GM18873 (cell line): ENCODE measurements at regions not wholly inside any gene's neighbourhood (a gene's known extent, or its start where the extent isn't known, plus 50 kb on each side); places are given as distances from the start of the nearest gene placed in this dataset.

Experiments
- ATAC-seq: cut with Tn5 transposase; IDR thresholded peaks from one replicate; pipeline ENCODE4 v1.9.1; 2021; ENCODE audit warnings: mild to moderate bottlenecking, moderate library complexity, moderate number of reproducible peaks; ENCODE audit not compliant: unreplicated experiment, low FRiP score

DNA sequence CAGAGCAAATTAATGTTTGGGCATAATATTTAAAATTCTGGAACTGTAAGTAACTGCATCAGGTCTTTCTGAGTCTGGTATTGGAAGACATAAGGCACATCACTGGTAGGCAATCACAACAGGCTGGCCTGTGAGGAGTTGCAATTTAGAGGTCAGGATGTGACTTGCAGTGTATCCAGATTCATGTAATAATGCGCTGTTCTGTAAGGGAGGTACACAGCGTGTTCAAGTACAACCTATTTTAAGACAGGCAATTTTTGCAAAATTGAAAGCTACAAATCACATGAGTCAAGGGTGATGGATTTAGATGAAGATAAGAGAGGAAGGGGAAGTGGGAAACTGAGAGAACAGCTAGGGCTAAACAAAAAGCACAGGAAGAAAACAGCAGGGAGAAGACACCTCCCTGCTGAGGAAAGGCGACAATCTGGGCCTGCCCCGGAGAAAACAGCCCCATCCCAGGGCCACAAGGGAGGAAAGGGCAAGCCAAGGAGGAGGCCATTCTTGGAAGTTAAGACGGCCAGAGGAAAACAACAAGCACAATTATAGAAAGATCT, 138.1 kb downstream of the LACC1 start:
- ATAC-seq = no peak

DNA sequence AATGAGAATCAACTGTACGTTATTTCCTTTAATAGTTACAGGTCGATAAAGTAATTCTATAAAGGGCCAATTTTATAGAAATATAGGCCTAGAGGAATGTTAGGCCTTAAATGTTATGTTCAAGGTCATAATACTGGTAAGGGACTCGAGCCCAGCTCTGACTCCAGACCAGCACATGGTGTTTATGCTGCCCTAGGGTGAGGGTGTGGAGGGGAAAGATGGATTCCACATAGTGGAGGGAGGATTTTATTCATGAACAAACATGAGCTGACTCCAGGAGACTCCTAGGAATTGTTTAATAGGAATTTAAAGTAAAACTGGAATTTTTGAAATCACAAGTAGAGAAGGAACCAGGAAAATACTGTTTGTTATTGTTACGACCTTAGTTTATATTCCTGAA, 139.9 kb downstream of the LACC1 start:
- ATAC-seq = no peak

DNA sequence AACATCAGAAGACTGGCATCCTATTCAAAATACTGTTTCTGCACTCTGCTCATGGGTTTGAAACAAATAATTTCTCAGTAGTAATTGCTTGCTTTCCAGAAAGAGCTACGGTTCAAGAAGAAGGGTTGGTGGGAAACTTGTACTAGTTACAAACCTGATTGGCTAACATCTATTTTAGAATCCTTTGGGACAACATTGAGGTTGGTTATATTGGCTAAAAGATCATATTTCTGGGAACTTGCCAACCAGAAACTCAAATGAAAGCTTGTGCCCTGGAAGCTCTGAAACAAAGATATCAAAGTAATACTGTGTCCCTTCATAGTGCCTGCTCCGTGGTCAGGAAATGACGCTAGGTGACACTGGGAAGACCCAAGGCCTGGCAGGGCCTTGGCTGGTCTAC, 141.7 kb downstream of the LACC1 start:
- ATAC-seq = no peak

DNA sequence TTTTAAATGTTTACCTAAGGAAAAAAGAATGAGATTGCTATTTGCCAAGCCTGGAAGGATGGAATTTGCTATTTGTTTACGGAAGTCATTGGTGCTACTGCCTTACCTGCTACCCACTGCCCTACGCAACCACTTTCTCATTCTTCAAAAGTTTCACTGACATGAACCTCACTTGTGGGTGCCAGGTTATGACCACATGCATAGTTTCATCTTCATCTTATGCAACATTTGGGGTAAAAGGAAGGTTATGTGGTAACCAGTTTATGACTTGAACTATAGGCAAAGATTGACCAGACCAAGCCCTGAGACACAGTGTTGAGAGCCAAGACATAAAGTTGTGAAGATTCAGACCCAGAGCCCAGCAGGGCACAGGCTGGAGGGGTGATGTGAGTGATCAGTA, 142.5 kb downstream of the LACC1 start:
- ATAC-seq = no peak

DNA sequence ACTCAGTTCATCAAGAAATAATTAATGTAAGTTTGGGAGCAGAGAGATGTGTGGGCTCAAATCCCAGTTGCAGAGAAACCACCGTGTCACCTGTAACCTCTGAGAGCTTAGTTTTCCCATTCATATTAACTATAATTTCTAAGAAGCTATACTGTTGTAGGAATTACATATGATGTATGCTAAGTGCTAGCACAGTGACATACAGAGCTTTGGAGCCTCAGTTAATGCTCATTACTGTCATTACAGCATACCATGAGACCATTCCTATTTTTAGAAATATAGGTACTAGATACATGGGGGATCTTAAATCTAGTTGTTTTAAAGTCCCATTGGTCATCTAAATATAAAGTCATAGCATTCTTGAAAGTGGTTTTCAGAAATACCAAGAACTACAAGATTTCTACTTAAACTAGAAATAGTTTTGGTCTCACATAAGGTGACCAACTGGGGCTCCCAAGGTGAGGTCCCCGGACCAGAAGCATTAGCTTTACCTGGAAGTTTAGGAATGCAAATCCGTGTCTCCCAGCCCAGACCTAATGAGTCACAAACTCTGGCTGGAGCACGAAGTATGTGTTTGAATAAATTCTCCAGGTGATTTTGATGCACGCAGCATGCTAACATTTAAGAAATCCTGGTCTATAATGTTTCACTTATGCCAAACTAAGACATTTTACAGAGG, 144.6 kb downstream of the LACC1 start:
- no peak for ATAC-seq

DNA sequence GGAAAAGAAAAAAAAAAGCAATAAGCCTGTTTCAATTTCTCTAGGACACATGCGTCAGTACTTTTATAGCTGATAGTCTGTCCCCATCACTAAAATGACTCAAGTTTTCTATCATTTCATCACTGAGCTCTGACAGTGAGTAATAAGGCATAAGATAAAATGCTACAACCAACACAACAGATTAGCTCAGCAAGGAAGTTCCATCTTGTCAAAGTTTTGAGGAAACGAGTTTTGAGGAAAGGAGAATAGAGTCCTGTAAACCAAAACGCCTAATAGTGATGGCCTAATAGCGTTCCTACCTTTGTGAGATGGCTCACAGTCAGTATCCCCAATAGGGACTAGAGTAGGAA, 145.1 kb downstream of the LACC1 start:
- ATAC-seq = no peak

DNA sequence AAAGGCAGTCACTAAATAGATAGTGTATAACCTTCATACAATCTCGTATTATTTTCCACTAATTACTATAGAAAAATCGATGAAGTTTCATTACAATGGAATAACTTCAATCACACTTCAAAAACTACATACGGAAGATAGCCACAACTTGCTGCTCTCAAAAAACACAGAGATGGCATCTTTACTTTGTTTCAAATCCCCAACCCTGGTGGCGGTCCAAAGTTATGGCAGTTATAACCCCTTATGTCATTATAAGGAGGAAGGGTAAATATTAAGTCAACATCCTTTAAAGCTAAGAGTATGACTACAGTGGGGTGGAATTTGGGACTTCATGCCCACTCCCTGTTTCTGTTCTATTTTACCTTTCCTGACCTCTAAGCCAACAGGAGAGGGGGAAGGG, 146.5 kb downstream of the LACC1 start:
- ATAC-seq = no peak

DNA sequence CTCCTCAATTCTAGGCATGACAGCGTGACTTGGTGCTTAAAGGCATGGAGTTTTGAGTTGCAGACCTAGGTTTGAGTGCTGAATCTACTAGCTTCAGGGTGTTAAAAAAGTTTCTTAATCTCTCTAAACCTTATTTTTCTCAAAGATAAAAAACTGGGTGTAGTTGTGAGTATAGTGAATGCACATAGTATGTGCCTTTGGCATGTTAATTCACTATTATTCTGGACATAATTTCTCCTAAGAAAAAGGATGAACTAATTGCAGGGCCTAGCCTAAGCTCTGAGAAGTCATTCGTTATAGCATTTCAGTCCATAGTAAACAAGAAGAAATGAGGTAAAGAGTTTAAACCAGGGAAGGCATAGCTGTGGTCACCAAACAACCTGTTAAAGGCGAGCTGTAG, 149.0 kb downstream of the LACC1 start:
- no peak for ATAC-seq

DNA sequence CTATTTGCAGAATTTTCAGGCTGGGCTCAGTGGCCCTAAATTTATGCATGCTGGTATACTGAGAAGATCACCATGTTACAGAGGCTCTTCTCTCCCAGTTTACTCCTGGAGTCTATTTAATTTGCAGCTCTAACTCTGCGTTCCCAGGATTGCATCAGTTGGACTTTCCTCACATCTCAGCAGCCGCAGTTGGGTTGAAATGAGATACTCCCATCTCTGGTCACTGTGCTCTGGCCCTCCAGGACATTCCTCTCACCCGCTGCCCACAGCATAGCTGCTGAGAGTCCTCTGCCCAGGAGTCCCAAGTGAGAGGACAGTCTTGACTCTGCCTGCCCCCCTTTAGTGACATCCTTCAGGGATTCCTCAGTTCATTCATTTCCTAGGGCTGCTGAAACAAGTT, 150.9 kb downstream of the LACC1 start:
- ATAC-seq = no peak

DNA sequence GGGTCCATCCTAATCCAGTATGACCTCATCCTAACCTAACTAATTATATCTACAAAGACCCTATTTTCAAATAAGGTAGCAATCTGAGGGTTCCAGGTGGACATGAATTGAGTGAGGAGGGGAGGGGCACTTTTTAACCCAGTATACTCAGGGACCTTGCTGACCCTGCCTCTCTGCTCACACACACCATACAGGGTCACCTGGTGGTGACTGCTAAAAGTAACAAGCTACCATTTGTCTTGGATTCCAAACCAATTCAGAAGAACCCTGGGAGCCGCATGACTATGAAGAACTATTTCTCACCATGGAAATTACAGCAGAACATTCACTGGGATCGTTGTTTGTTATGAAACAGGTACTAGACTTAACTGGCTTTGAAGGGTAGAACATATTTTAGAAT, 151.9 kb downstream of the LACC1 start:
- no peak for ATAC-seq

DNA sequence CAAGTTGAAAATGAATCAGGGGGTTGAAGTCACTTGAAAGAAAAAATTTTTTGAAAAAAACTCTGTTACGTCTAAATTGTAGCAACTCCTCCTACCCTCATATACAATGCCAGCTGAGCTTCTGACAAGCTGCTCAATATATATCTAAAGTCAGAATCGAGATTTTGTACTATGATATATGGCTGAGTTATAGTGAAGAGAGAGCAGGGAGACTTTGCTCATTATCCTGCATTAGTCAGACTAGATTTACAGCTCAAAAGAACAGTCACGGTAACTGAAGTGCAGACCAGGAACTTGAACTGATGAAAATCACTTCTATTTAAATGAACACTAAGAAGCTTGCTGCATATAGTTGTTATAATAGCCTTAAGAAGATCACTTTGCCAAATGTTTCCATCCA, 153.1 kb downstream of the LACC1 start:
- ATAC-seq = no peak

DNA sequence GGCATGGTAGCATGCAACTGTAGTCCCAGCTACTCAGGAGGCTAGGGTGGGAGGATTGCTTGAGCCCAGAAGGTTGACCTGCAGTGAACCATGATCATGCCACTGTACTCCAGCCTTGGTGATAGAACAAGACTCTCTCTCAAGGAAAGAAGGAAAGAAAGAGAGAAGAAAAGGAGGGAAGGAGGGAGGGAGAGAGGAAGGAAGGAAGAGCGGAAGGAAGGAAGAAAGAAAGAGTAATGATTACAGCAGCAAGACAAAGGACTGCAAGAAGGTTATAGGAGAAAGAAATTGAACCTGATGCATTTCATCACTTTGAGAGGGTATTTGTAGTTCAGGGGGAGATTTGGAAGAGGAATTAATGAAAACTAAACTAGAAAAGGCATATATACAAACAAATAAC, 155.7 kb downstream of the LACC1 start:
- ATAC-seq = no peak

DNA sequence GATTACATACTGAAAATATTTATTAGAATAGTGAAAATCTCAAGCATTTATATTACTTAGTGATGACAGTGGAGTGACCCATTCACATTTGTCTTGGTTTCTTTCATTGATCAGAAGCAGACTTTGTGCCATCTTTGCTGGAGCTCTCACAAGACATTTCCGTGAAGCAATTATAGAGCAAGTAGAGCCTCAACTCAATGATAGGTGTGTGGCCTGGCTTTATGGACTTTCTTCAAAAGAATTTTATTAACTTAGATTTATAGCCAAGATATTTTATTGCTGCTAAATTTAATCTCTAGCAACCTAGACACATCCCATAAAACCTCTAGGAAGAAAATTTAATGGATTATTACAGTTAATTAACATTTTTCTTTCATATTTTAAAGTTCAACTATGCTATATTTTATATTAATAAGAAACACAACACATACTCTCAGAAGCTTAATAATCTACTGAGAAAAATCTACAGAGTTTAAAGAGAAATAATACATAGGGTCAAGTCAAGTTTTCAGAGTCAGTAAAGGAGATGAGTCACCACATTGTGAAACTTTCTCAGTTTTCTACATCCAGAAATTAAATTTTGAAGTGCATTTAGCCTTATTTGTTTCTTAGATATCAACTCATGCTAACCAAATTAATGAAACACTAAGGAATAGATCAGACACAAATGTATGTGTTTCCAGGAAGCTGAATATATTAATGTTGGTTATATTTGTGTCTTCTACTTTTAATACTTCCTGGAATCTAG, 160.5 kb downstream of the LACC1 start:
- no peak for ATAC-seq

DNA sequence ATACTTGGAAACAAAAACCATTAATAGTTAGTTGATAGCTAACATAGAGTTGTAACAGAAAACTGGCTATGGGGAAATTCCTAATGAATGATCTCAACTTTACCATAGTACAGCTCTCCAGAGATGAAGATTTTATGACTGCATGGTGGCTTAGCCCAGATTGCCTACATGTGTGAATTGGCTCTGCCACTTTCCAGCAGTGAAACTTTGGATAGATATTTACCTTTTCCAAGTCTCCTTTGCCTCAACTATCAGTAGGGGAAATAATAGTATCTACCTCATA, 161.1 kb downstream of the LACC1 start:
- no peak for ATAC-seq

DNA sequence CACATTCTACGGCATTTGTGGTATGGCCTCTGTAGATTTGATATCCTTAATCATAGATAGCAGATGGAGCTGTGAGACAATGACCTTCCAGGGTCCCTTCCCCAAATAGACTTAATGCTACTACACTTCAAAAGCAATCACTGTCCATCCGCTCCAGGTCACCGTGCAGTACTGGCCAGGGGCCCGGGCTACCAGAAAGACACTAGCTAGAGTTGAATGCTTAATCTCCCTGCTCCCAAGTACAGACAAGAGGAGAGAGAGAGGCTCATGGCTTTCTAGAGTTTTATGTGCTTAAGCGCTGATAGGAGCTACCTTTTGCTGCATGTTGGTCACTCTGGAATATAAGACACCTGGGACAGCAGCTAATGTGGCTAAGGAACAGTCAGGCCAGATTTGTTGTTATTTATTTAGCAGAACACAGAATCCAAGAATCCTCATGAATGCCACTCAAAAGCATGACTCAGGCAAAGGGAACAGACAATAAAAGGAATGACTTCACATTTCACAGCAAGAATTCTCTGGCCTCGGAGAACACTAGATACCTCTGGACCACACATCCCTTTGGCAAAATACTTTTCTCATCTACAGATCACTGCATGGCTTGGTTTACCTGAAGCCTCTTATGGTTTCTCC, 165.0 kb downstream of the LACC1 start:
- ATAC-seq = no peak

DNA sequence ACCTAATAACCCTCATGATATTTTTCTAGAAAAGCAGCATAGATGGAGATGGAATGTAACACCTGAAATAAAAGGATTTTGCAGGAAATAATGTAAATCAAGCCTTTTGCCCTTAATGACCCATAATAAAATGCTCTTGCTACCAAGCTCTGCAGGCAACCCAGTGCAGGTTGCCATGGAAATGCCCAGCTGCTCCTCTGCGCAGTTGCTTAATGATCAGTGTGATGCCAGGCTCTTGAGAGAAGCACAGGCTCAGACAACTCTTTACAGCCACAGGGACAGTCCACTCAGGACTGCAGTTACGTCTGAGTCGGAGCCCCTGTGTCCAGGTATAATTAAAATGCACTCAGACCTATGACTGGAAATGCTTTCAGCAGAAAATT, 165.5 kb downstream of the LACC1 start:
- ATAC-seq = no peak

DNA sequence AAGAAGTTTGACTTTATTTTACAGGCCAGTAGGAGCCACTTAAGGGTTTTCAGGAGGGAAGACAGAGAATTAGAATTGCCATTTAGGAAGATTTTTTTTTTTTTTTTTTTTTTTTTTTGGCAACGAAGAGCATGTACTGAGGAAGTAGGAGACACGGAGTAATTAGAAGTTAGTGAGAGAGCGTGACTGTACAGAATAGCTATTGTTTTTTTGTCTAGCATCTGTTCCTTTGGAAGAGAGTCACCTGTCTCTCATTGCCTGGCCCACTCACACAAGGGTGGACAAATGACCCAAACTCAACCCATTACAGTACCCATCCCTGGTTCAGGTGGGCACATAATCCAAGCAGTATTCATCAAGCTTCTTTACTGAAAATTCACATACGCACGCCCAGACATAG, 166.7 kb downstream of the LACC1 start:
- no peak for ATAC-seq

DNA sequence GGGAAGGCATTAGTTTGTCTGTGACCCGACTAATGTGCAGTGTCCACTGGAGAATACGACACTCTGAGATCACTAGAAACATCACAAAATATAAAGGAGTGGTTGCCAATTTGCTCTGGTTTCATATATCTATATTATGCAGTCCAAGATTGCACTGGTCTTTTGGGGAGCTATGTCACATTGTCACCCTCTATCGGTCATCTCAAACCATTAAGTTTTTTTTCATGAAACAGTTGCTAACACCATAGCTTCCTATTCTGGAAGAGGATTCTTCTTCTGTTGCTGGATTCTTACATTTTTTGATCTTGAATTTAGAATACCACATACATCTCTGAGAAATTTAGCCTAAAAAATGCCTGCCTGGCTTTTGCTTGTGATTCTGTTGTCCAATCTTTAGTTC, 168.6 kb downstream of the LACC1 start:
- no peak for ATAC-seq

DNA sequence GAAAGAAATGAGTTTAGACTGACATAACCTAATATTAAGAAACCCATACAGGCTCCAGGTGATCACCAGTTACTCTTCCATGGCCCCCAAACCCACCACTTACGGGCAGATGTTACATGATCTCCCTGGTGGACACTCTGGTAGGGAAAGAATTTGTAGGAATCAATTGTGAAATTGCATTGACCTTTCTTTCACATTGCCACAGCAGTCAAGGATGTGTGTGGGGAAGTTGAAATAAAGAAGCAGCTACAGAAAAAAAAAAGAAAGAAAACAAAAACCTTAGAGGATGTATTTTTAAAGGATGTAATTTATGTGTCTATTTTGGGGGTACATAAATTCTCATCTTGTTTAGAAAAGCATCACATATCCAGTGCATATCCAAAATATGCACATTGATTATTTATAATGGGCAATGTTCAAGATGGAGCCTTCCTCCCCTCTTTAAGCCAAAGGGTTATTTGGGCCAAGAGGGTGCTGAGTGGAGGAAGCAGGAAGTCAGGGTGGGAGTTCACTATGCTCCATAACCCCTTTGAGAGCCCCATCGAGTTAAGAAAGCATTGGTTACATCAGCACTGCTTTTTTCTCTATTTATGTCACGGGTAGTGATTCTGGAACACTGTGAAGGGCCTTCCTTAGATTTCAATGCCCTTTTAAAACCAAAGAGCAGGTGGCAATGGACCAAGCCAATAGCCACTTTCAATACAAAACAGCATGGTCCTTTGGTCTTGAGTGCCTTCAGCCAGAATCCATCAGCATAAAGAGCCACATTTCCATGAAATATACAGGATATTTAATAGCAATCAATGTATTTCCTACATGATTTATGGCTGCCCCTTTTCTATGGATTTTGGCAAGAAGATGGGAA, 169.6 kb downstream of the LACC1 start:
- ATAC-seq = no peak

DNA sequence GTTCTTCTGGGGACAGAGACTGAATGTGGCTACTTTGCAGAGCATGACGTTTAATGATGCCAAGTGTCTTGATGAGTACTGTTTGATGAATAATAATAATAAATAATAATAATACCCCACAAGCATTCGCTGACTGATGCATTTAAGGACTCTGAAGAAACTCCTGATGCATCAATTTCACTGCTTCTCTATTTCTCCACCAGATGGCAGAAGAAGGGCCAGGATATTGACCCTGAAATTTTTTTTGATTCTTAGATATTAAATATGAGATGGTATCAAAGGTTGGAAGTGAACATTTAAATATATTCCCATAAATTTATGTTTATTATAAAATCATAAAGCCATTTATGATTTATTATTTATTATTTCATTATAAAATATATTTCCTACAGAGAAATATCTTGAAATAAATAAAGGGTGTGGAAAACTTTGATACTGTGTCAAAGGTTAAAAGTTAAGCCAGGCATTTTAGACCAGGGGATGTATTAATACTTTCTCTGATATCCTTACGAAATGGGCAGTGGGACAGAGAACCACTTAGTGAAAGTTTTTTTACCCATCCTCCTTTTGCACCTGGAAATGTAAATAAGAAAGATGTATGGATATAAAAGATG, 170.9 kb downstream of the LACC1 start:
- ATAC-seq = no peak

DNA sequence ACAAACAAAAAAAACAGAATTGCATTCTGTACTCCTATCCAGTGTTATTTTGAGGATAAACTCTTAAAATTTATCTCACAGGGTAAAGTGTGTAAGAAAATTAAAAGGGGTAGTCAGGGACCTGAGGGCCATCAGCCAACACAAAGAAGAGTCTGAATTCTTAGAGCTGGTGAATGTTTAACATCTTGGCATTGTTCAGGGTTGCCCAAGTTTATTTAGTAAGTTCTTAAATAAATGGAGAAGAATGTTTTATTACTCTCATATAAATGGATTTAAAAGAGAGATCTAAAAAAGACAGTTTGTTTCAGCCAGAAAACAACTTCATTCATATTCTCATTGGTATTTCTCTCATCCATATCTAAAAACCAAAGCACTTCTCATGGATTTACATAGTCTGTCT, 171.7 kb downstream of the LACC1 start:
- ATAC-seq = no peak
